Mesendoderm (in vitro differentiated cells): ENCODE measurements at regions not wholly inside any gene's neighbourhood (a gene's known extent, or its start where the extent isn't known, plus 50 kb on each side); places are given as distances from the start of the nearest gene placed in this dataset.

Experiments used
- DNase-seq: peaks from one replicate; pipeline ENCODE4 v3.0.0; 2013
- H2AK5ac ChIP-seq: 2 replicates; pipeline ENCODE4 v1.6.1; 2013; ENCODE audit warnings: low read length, inconsistent platforms
- H2BK120ac ChIP-seq: 2 replicates; pipeline ENCODE4 v1.6.1; 2013; ENCODE audit warnings: low read depth, mild to moderate bottlenecking, low read length, moderate library complexity, mixed read lengths
- H2BK15ac ChIP-seq: replicated peaks from 2 replicates; pipeline ENCODE4 v1.6.1; 2013; ENCODE audit warnings: low read depth, mild to moderate bottlenecking, moderate library complexity
- H2BK5ac ChIP-seq: 2 replicates; pipeline ENCODE4 v1.6.1; 2013; ENCODE audit warnings: low read length, inconsistent platforms
- H3K18ac ChIP-seq: 2 replicates; pipeline ENCODE4 v1.6.1; 2013; ENCODE audit warnings: mild to moderate bottlenecking, low read length, mixed read lengths
- H3K23ac ChIP-seq: one replicate; pipeline ENCODE4 v1.6.1; 2013; ENCODE audit warnings: low read length
- H3K27ac ChIP-seq: 2 replicates; pipeline ENCODE4 v1.5.1; 2013; ENCODE audit warnings: low read depth, mild to moderate bottlenecking, inconsistent platforms, low read length, moderate library complexity
- H3K27me3 ChIP-seq: 2 replicates; pipeline ENCODE4 v1.6.1; 2013; ENCODE audit warnings: low read length, control low read depth, mild to moderate bottlenecking, inconsistent platforms; ENCODE audit not compliant: insufficient read depth, poor library complexity
- H3K36me3 ChIP-seq: 2 replicates; pipeline ENCODE4 v1.6.1; 2013; ENCODE audit warnings: low read length, inconsistent platforms; ENCODE audit not compliant: control insufficient read depth, insufficient read depth
- H3K4ac ChIP-seq: one replicate; pipeline ENCODE4 v1.6.1; 2013; ENCODE audit warnings: low read depth, mild to moderate bottlenecking, low read length, moderate library complexity
- H3K4me1 ChIP-seq: 2 replicates; pipeline ENCODE4 v1.6.1; 2013; ENCODE audit warnings: low read depth, low read length, inconsistent platforms; ENCODE audit not compliant: control insufficient read depth
- H3K4me2 ChIP-seq: 2 replicates; pipeline ENCODE4 v1.6.1; 2013; ENCODE audit warnings: low read length
- H3K4me3 ChIP-seq: 2 replicates; pipeline ENCODE4 v1.5.1; 2013; ENCODE audit warnings: mild to moderate bottlenecking, low read length
- H3K56ac ChIP-seq: one replicate; pipeline ENCODE4 v1.6.1; 2013; ENCODE audit warnings: low read length
- H3K79me1 ChIP-seq: 2 replicates; pipeline ENCODE4 v1.6.1; 2013; ENCODE audit warnings: low read length, inconsistent platforms
- H3K79me2 ChIP-seq: 2 replicates; pipeline ENCODE4 v1.6.1; 2013; ENCODE audit warnings: mild to moderate bottlenecking, low read length; ENCODE audit not compliant: control insufficient read depth, insufficient read depth
- H3K9ac ChIP-seq: 2 replicates; pipeline ENCODE4 v1.6.1; 2013; ENCODE audit warnings: low read length, inconsistent platforms
- H4K5ac ChIP-seq: one replicate; pipeline ENCODE4 v1.6.1; 2013; ENCODE audit warnings: low read length
- H4K8ac ChIP-seq: one replicate; pipeline ENCODE4 v1.6.1; 2013; ENCODE audit warnings: low read depth, mild to moderate bottlenecking, control low read depth, low read length, moderate library complexity
- WGBS: extraction: QIAGEN DNeasy Blood & Tissue Kit; methylation state at CpG from one replicate; pipeline ENCODE4 v1.1.7; 2013; ENCODE audit warnings: low lambda C conversion rate, missing lambda C conversion rate; ENCODE audit not compliant: insufficient coverage; ENCODE audit errors: extremely low coverage; 5-methylcytosine and 5-hydroxymethylcytosine counted together

- Histone ChIP-seq H3K36me3 (no peaks in the 10 kb centered on the region), H3K4me3 (no peak overlapping the region), H3K4me1 (no peaks in the 10 kb centered on the region), H3K23ac (no peak overlapping the region), H3K18ac (no peak overlapping the region), H3K27me3 (no peaks in the 10 kb centered on the region), H3K79me1 (no peaks in the 10 kb centered on the region), H3K79me2 (no peaks in the 10 kb centered on the region), H2AK5ac (no peak overlapping the region), H3K56ac (no peak overlapping the region), H2BK120ac (no peak overlapping the region), H3K4me2 (no peak overlapping the region), H3K9ac (no peak overlapping the region), H4K5ac (no peak overlapping the region), H2BK5ac (no peak overlapping the region), H4K8ac (no peak overlapping the region), H3K4ac (no peak overlapping the region), H3K27ac (no peak overlapping the region), H2BK15ac (no peak overlapping the region)
- no peak for DNase-seq
- WGBS: no CpG with 5 or more reads among the region's 4 CpGs
These were observed 253.0 kb upstream of the PPFIA2 start for GRCh38 chr12:82012176-82012575.

GRCh38 chr12:82009524-82009923, 250.4 kb upstream of the PPFIA2 start:
- no peaks in the 10 kb centered on the region for H3K27me3 ChIP-seq
- no peak overlapping the region for H4K5ac ChIP-seq
- no peak overlapping the region for H3K27ac ChIP-seq
- no peak overlapping the region for H3K18ac ChIP-seq
- DNase-seq: no peak
- WGBS: no CpG with 5 or more reads among the region's 2 CpGs
- no peak overlapping the region for H3K56ac ChIP-seq
- no peak overlapping the region for H4K8ac ChIP-seq
- H3K9ac ChIP-seq: no peak overlapping the region
- H3K4me3 ChIP-seq: no peak overlapping the region
- H2BK120ac ChIP-seq: no peak overlapping the region
- no peak overlapping the region for H3K4ac ChIP-seq
- no peaks in the 10 kb centered on the region for H3K36me3 ChIP-seq
- no peak overlapping the region for H3K4me2 ChIP-seq
- no peak overlapping the region for H2BK15ac ChIP-seq
- H2BK5ac ChIP-seq: no peak overlapping the region
- H3K79me2 ChIP-seq: no peaks in the 10 kb centered on the region
- no peak overlapping the region for H2AK5ac ChIP-seq
- H3K4me1 ChIP-seq: no peaks in the 10 kb centered on the region
- no peaks in the 10 kb centered on the region for H3K79me1 ChIP-seq
- no peak overlapping the region for H3K23ac ChIP-seq

GRCh38 chr12:82008251-82008650, 249.1 kb upstream of the PPFIA2 start:
- Histone ChIP-seq H4K8ac (no peak overlapping the region), H3K4ac (no peak overlapping the region), H3K27ac (no peak overlapping the region), H2BK15ac (no peak overlapping the region), H3K9ac (no peak overlapping the region), H2AK5ac (no peak overlapping the region), H4K5ac (no peak overlapping the region), H3K27me3 (no peaks in the 10 kb centered on the region), H3K18ac (no peak overlapping the region), H3K79me2 (no peaks in the 10 kb centered on the region), H3K4me3 (no peak overlapping the region), H2BK5ac (no peak overlapping the region), H3K79me1 (no peaks in the 10 kb centered on the region), H3K56ac (no peak overlapping the region), H2BK120ac (no peak overlapping the region), H3K36me3 (no peaks in the 10 kb centered on the region), H3K4me1 (no peaks in the 10 kb centered on the region), H3K23ac (no peak overlapping the region), H3K4me2 (no peak overlapping the region)
- DNase-seq: no peak
- no CpG with 5 or more reads among the region's 1 CpG for WGBS

- DNase-seq: no peak
- Histone ChIP-seq H3K4me3 (no peak overlapping the region), H2BK15ac (no peak overlapping the region), H3K79me2 (no peaks in the 10 kb centered on the region), H2BK5ac (no peak overlapping the region), H3K79me1 (no peaks in the 10 kb centered on the region), H3K27ac (no peak overlapping the region), H3K56ac (no peak overlapping the region), H2BK120ac (no peak overlapping the region), H3K27me3 (no peaks in the 10 kb centered on the region), H4K5ac (no peak overlapping the region), H3K9ac (no peak overlapping the region), H3K4me1 (no peaks in the 10 kb centered on the region), H3K4ac (no peak overlapping the region), H4K8ac (no peak overlapping the region), H3K4me2 (no peak overlapping the region), H3K18ac (no peak overlapping the region), H3K36me3 (no peaks in the 10 kb centered on the region), H3K23ac (no peak overlapping the region), H2AK5ac (no peak overlapping the region)
- WGBS: no CpG with 5 or more reads among the region's 2 CpGs
These were observed 239.7 kb upstream of the PPFIA2 start for GRCh38 chr12:81998761-81999378.

- peak; percentile 77 for DNase-seq
- Histone ChIP-seq H4K5ac (no peak overlapping the region), H3K27me3 (no peaks in the 10 kb centered on the region), H3K36me3 (no peaks in the 10 kb centered on the region), H4K8ac (no peak overlapping the region), H2BK15ac (no peak overlapping the region), H2BK120ac (no peak overlapping the region), H3K4me3 (no peak overlapping the region), H3K79me1 (no peaks in the 10 kb centered on the region), H3K4ac (no peak overlapping the region), H3K18ac (no peak overlapping the region), H3K23ac (no peak overlapping the region), H3K4me2 (no peak overlapping the region), H3K4me1 (peaks cover 2% of the 10 kb centered on the region), H3K27ac (no peak overlapping the region), H3K79me2 (no peaks in the 10 kb centered on the region), H2AK5ac (no peak overlapping the region), H3K56ac (no peak overlapping the region), H3K9ac (no peak overlapping the region), H2BK5ac (no peak overlapping the region)
- no CpG with 5 or more reads among the region's 2 CpGs for WGBS
These were observed 233.3 kb upstream of the PPFIA2 start for GRCh38 chr12:81992461-81992860.

- Histone ChIP-seq H3K79me2 (no peaks in the 10 kb centered on the region), H3K9ac (no peak overlapping the region), H3K4ac (no peak overlapping the region), H4K5ac (no peak overlapping the region), H2BK5ac (no peak overlapping the region), H3K4me1 (peaks cover 2% of the 10 kb centered on the region), H2BK15ac (no peak overlapping the region), H2AK5ac (no peak overlapping the region), H3K4me2 (no peak overlapping the region), H3K36me3 (no peaks in the 10 kb centered on the region), H3K18ac (no peak overlapping the region), H3K23ac (no peak overlapping the region), H3K27ac (no peak overlapping the region), H2BK120ac (no peak overlapping the region), H3K79me1 (no peaks in the 10 kb centered on the region), H4K8ac (no peak overlapping the region), H3K27me3 (no peaks in the 10 kb centered on the region), H3K56ac (no peak overlapping the region), H3K4me3 (no peak overlapping the region)
- no peak for DNase-seq
These were observed 232.7 kb upstream of the PPFIA2 start for GRCh38 chr12:81991868-81992267.
